GM23248 (cell line): ENCODE measurements at regions not wholly inside any gene's neighbourhood (a gene's known extent, or its start where the extent isn't known, plus 50 kb on each side); places are given as distances from the start of the nearest gene placed in this dataset.

ENCODE experiments used
- EZH2 ChIP-seq: fragments of 200-600 bp; sonication (generic); IDR thresholded peaks from 2 replicates; pipeline ENCODE4 v1.6.1; 2018; ENCODE audit warnings: antibody characterized with exemption, mild to moderate bottlenecking; ENCODE audit not compliant: insufficient read depth, poor library complexity, severe bottlenecking
- EZH2phosphoT487 ChIP-seq: fragments of 200-600 bp; sonication (generic); IDR thresholded peaks from 2 replicates; pipeline ENCODE4 v1.6.1; 2018; ENCODE audit warnings: antibody characterized with exemption, moderate library complexity, mild to moderate bottlenecking, low read depth; ENCODE audit not compliant: insufficient read depth

GRCh38 chr15:46251903-46252302 lies 617.1 kb downstream of the SQOR start:
- TF ChIP-seq EZH2phosphoT487 (no peak), EZH2 (no peak)
